Naive thymus-derived CD4-positive, alpha-beta T cell (primary cell): ENCODE measurements at regions not wholly inside any gene's neighbourhood (a gene's known extent, or its start where the extent isn't known, plus 50 kb on each side); places are given as distances from the start of the nearest gene placed in this dataset.
"Not testable (repeated sequence)": the region's sequence is repeated elsewhere in the genome, so short reads cannot be mapped to it uniquely, and the experiment has no call there.

ENCODE experiments used
- ATAC-seq: fragments of 150-1000 bp; cut with Tn5 transposase; 2 replicates; pipeline ENCODE4 v1.10.0; 2021; ENCODE audit warnings: mild to moderate bottlenecking, moderate library complexity
- CTCF ChIA-PET: fragments of 350-600 bp; sonication (Branson Sonifier 250); formaldehyde crosslinking; loops from one replicate; lab custom pipeline; 2021; ENCODE audit warnings: antibody characterized with exemption; lab: Charles Lee
- POLR2A ChIA-PET: fragments of 350-600 bp; sonication (Branson Sonifier 250); formaldehyde crosslinking; loops from one replicate; lab custom pipeline; 2021; ENCODE audit warnings: antibody characterized with exemption, inconsistent platforms; lab: Charles Lee
- DNase-seq, 9 donors: peaks; one replicate each; pipeline versions ENCODE4 v3.0.0 to v3.0.0-alpha.2; 2020 to 2022; ENCODE audit warnings: mixed read lengths in 1 of 9
- H3K27ac ChIP-seq: one replicate; pipeline ENCODE4 v1.7.0; 2013; ENCODE audit warnings: mild to moderate bottlenecking, low read depth, low read length, moderate library complexity
- H3K27me3 ChIP-seq, 2 donors: one replicate each; pipeline ENCODE4 v1.7.0; 2013; ENCODE audit warnings: low read length in 2 of 2, mild to moderate bottlenecking in 2 of 2, moderate library complexity in 2 of 2; ENCODE audit not compliant: control insufficient read depth in 2 of 2, insufficient read depth in 2 of 2
- H3K36me3 ChIP-seq, 3 experiments: 1 replicate in 2 of 3; 2 replicates in 1 of 3; pipeline ENCODE4 v1.7.0; 2013; ENCODE audit warnings: low read length in 3 of 3, mild to moderate bottlenecking in 3 of 3, moderate library complexity in 1 of 3; ENCODE audit not compliant: insufficient read depth in 3 of 3, control insufficient read depth in 2 of 3
- H3K4me1 ChIP-seq, 2 donors: one replicate each; pipeline ENCODE4 v1.7.0; 2013; ENCODE audit warnings: low read length in 2 of 2, mild to moderate bottlenecking in 2 of 2, moderate library complexity in 1 of 2; ENCODE audit not compliant: control insufficient read depth in 2 of 2, insufficient read depth in 2 of 2
- H3K4me3 ChIP-seq: 2 replicates; pipeline ENCODE4 v1.7.0; 2013; ENCODE audit warnings: mild to moderate bottlenecking, low read length
- H3K9me3 ChIP-seq, 3 experiments: 1 replicate in 2 of 3; 2 replicates in 1 of 3; pipeline ENCODE4 v1.7.0; 2013; ENCODE audit warnings: low read length in 3 of 3; ENCODE audit not compliant: control insufficient read depth in 2 of 3
- H3K27ac Mint-ChIP-seq, 9 donors: one replicate each; pipeline ENCODE4 v1.8.0; 2020 to 2022; ENCODE audit warnings: mixed read lengths in 9 of 9, mild to moderate bottlenecking in 8 of 9, moderate library complexity in 5 of 9, inconsistent platforms in 2 of 9
- H3K27me3 Mint-ChIP-seq, 5 donors: one replicate each; pipeline ENCODE4 v1.8.0; 2021 to 2022; ENCODE audit warnings: mixed read lengths in 5 of 5, mild to moderate bottlenecking in 1 of 5
- H3K36me3 Mint-ChIP-seq, 5 donors: one replicate each; pipeline ENCODE4 v1.8.0; 2020 to 2022; ENCODE audit warnings: mixed read lengths in 5 of 5, mild to moderate bottlenecking in 3 of 5, inconsistent platforms in 1 of 5
- H3K4me1 Mint-ChIP-seq, 7 donors: one replicate each; pipeline ENCODE4 v1.8.0; 2020 to 2022; ENCODE audit warnings: mixed read lengths in 7 of 7, mild to moderate bottlenecking in 3 of 7, inconsistent platforms in 1 of 7
- H3K4me3 Mint-ChIP-seq, 10 donors: one replicate each; pipeline ENCODE4 v1.8.0; 2020 to 2022; ENCODE audit warnings: mild to moderate bottlenecking in 10 of 10, mixed read lengths in 10 of 10, moderate library complexity in 6 of 10, inconsistent platforms in 2 of 10
- H3K9me3 Mint-ChIP-seq, 11 donors: one replicate each; pipeline ENCODE4 v1.8.0; 2020 to 2022; ENCODE audit warnings: mixed read lengths in 11 of 11, mild to moderate bottlenecking in 4 of 11, inconsistent platforms in 1 of 11, moderate library complexity in 1 of 11
- intact Hi-C, 2 donors: fragments of 100-400 bp; cut with micrococcal nuclease; formaldehyde crosslinking; loops; one replicate each; pipeline ENCODE4 v1.15.1; 2023

DNA sequence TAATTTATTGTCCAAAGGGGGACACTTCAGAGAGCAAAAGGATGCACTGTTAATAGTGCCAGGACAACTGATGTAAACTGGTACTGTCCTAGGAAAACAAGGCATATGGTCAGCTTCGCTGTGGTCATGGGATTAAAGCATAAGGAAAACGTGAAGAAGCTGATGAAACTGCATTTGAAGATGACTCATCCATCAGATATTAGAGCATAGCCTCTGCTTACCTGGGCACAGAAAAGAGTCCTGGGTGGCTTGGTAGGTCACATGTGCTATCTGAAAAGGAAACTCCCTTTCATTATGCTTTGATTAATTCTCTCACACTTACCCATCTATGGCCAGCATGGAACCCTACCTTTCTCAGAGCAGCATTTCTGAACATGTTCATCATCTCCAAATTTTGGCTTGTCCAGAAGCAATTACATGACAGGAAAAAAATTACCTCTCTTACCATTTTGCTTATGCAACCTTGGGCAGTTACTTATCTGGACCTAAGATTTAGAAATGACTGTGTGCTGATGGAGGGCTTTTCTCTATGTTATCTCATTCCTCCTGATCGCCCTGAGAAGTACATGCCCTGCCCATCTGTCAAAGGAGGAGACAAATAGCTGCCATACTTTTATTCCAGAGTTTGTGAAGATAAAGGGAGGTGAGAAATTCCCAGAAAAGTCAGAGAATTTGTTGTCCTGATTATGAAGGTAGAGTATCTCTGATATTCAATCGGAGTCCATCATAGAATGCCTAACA, 275.3 kb upstream of the SLC14A2 start:
- POLR2A ChIA-PET: no interaction called here
- Mint-ChIP-seq H3K4me1 (no peaks in the 10 kb centered on the region), H3K36me3 (no peaks in the 10 kb centered on the region), H3K4me3 (no peak overlapping the region), H3K27me3 (peaks cover 0 to 13% (median 9%) of the 10 kb centered on the region in 5 donors), H3K9me3 (peaks cover 0 to 7% (median 0%) of the 10 kb centered on the region in 11 donors), H3K27ac (no peak overlapping the region)
- no peak for DNase-seq
- no peaks in the 10 kb centered on the region for H3K9me3 ChIP-seq
- H3K4me1 ChIP-seq: no peaks in the 10 kb centered on the region
- no peak for ATAC-seq
- no peaks in the 10 kb centered on the region for H3K27me3 ChIP-seq
- no peak overlapping the region for H3K4me3 ChIP-seq
- no peaks in the 10 kb centered on the region for H3K36me3 ChIP-seq
- H3K27ac ChIP-seq: no peak overlapping the region
- intact Hi-C loops: no loop called here
- CTCF ChIA-PET: no interaction called here

GRCh38 chr18:45340884-45341283, 274.4 kb upstream of the SLC14A2 start:
- H3K9me3 Mint-ChIP-seq: peaks cover 0 to 8% (median 0%) of the 10 kb centered on the region in 11 donors
- peaks cover 0 to 13% (median 7%) of the 10 kb centered on the region in 5 donors for H3K27me3 Mint-ChIP-seq
- Histone ChIP-seq H3K9me3 (no peaks in the 10 kb centered on the region), H3K27me3 (no peaks in the 10 kb centered on the region), H3K36me3 (no peaks in the 10 kb centered on the region), H3K4me3 (no peak overlapping the region), H3K4me1 (no peaks in the 10 kb centered on the region), H3K27ac (no peak overlapping the region)
- DNase-seq: no peak
- POLR2A ChIA-PET: no interaction called here
- intact Hi-C loops: no loop called here
- no peak for ATAC-seq
- no peak overlapping the region for H3K27ac Mint-ChIP-seq
- no peak overlapping the region for H3K4me3 Mint-ChIP-seq
- no peaks in the 10 kb centered on the region for H3K36me3 Mint-ChIP-seq
- CTCF ChIA-PET: no interaction called here
- no peaks in the 10 kb centered on the region for H3K4me1 Mint-ChIP-seq

- no peaks in the 10 kb centered on the region for H3K36me3 ChIP-seq
- H3K27me3 Mint-ChIP-seq: peaks cover 0 to 13% (median 7%) of the 10 kb centered on the region in 5 donors
Observed at GRCh38 chr18:45341454-45341853, 273.8 kb upstream of the SLC14A2 start.

GRCh38 chr18:45342166-45342565, 273.1 kb upstream of the SLC14A2 start:
- H3K4me1 ChIP-seq: no peaks in the 10 kb centered on the region
- intact Hi-C loops: no loop called here

More at GRCh38 chr18:45341454-45341853, 273.8 kb upstream of the SLC14A2 start:
- Histone ChIP-seq H3K4me3 (no peak overlapping the region), H3K27ac (no peak overlapping the region), H3K27me3 (no peaks in the 10 kb centered on the region), H3K4me1 (no peaks in the 10 kb centered on the region), H3K9me3 (no peaks in the 10 kb centered on the region)
- ChIA-PET CTCF (no interaction called here), POLR2A (no interaction called here)
- ATAC-seq: no peak
- intact Hi-C loops: no loop called here
- no peaks in the 10 kb centered on the region for H3K4me1 Mint-ChIP-seq
- no peak for DNase-seq
- no peak overlapping the region for H3K27ac Mint-ChIP-seq
- no peaks in the 10 kb centered on the region for H3K36me3 Mint-ChIP-seq
- no peak overlapping the region for H3K4me3 Mint-ChIP-seq
- peaks cover 0 to 8% (median 0%) of the 10 kb centered on the region in 11 donors for H3K9me3 Mint-ChIP-seq

DNA sequence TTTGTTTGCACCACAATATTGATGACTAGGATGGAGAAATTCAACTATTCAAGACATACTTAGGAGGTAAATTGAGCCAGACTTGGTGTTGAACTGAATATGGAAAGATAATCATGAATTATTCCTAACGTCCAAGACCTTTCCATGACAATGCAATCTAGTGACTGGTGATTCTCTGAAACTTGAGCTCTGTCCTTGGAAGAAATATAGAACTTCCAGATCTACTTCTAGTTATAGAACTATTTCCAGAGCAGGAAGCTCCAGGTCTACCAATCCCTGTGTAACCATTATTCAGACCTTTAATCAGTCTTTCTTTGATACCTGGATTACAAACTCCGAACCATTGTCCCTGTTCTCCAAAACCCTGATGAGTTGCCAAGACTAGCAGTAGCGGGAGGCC, 272.6 kb upstream of the SLC14A2 start:
- H3K36me3 ChIP-seq: no peaks in the 10 kb centered on the region
- ChIA-PET POLR2A (no interaction called here), CTCF (no interaction called here)
- no peaks in the 10 kb centered on the region for H3K4me1 ChIP-seq
- Mint-ChIP-seq H3K9me3 (peaks cover 0 to 6% (median 0%) of the 10 kb centered on the region in 11 donors), H3K36me3 (no peaks in the 10 kb centered on the region), H3K4me3 (no peak overlapping the region), H3K27ac (no peak overlapping the region), H3K27me3 (peaks cover 0 to 13% (median 7%) of the 10 kb centered on the region in 5 donors), H3K4me1 (no peaks in the 10 kb centered on the region)
- H3K9me3 ChIP-seq: no peaks in the 10 kb centered on the region
- no peak overlapping the region for H3K27ac ChIP-seq
- DNase-seq (no peak), ATAC-seq (no peak)
- intact Hi-C loops: no loop called here
- H3K4me3 ChIP-seq: no peak overlapping the region
- H3K27me3 ChIP-seq: no peaks in the 10 kb centered on the region

More at GRCh38 chr18:45342166-45342565, 273.1 kb upstream of the SLC14A2 start:
- Histone ChIP-seq H3K9me3 (no peaks in the 10 kb centered on the region), H3K4me3 (no peak overlapping the region), H3K36me3 (no peaks in the 10 kb centered on the region), H3K27ac (no peak overlapping the region), H3K27me3 (no peaks in the 10 kb centered on the region)
- DNase-seq (no peak), ATAC-seq (no peak)
- H3K27me3 Mint-ChIP-seq: peaks cover 0 to 13% (median 7%) of the 10 kb centered on the region in 5 donors
- H3K4me3 Mint-ChIP-seq: no peak overlapping the region
- H3K27ac Mint-ChIP-seq: no peak overlapping the region
- peaks cover 0 to 6% (median 0%) of the 10 kb centered on the region in 11 donors for H3K9me3 Mint-ChIP-seq
- POLR2A ChIA-PET: no interaction called here
- CTCF ChIA-PET: no interaction called here
- H3K36me3 Mint-ChIP-seq: no peaks in the 10 kb centered on the region
- H3K4me1 Mint-ChIP-seq: no peaks in the 10 kb centered on the region

- ATAC-seq: no peak
- Mint-ChIP-seq H3K36me3 (no peaks in the 10 kb centered on the region), H3K4me1 (no peaks in the 10 kb centered on the region), H3K27me3 (peaks cover 0 to 13% (median 7%) of the 10 kb centered on the region in 5 donors), H3K4me3 (no peak overlapping the region), H3K27ac (no peak overlapping the region), H3K9me3 (peaks cover 0 to 6% (median 0%) of the 10 kb centered on the region in 11 donors)
- DNase-seq: no peak
- Histone ChIP-seq H3K4me3 (no peak overlapping the region), H3K9me3 (no peaks in the 10 kb centered on the region), H3K4me1 (no peaks in the 10 kb centered on the region), H3K27ac (no peak overlapping the region), H3K36me3 (no peaks in the 10 kb centered on the region), H3K27me3 (no peaks in the 10 kb centered on the region)
- ChIA-PET POLR2A (no interaction called here), CTCF (no interaction called here)
- intact Hi-C loops: no loop called here
Observed at GRCh38 chr18:45343365-45343764, 271.9 kb upstream of the SLC14A2 start.

GRCh38 chr18:45344680-45345079, 270.6 kb upstream of the SLC14A2 start:
- DNase-seq, H3K36me3 Mint-ChIP-seq, H3K9me3 ChIP-seq, ATAC-seq, H3K27me3 ChIP-seq, H3K27ac Mint-ChIP-seq, H3K4me3 Mint-ChIP-seq, CTCF ChIA-PET, H3K4me1 ChIP-seq, H3K27ac ChIP-seq, H3K36me3 ChIP-seq, H3K4me3 ChIP-seq, intact Hi-C loops, H3K9me3 Mint-ChIP-seq, H3K4me1 Mint-ChIP-seq, POLR2A ChIA-PET: not testable (repeated sequence)
- H3K27me3 Mint-ChIP-seq: peaks cover 0 to 17% (median 10%) of the 10 kb centered on the region in 5 donors
